HCT116 (cell line): ENCODE measurements at regions not wholly inside any gene's neighbourhood (a gene's known extent, or its start where the extent isn't known, plus 50 kb on each side); places are given as distances from the start of the nearest gene placed in this dataset.

Experiments used
- ATAC-seq: fragments of 200-7000 bp; cut with Tn5 transposase; 2 replicates; pipeline ENCODE4 v1.9.1; 2020; ENCODE audit warnings: mild to moderate bottlenecking, moderate library complexity
- BruUV-seq: library from RNA; stranded (reverse); fragments of 400-500 nt; replicated peaks from 2 replicates; lab custom pipeline; 2021; lab: Mats Ljungman, UMichigan
- CTCF ChIA-PET: fragments of 300-600 bp; sonication (Branson Sonifier 250); formaldehyde crosslinking; loops from one replicate; lab custom pipeline; 2021; ENCODE audit warnings: antibody characterized with exemption; lab: Charles Lee
- POLR2A ChIA-PET: fragments of 300-600, 350-600 bp; sonication (Branson Sonifier 250); formaldehyde crosslinking; loops from one replicate; lab custom pipeline; 2021; ENCODE audit warnings: antibody characterized with exemption; lab: Charles Lee
- RAD21 ChIA-PET, 2 experiments: fragments of 300-600 bp; sonication (Branson Sonifier 250); formaldehyde crosslinking; loops; one replicate each; lab custom pipeline; 2023; ENCODE audit warnings: low total read pairs in 2 of 2; ENCODE audit not compliant: uncharacterized antibody in 2 of 2, unreplicated experiment in 2 of 2, low non-redundant PET in 1 of 2; lab: Charles Lee
- DNase-seq: peaks from one replicate; pipeline ENCODE4 v3.0.0-alpha.2; 2010; ENCODE audit warnings: low read depth, low spot score
- H2AFZ ChIP-seq: fragments of 200-600 bp; shearing (Covaris generic), sonication (generic); 2 replicates; pipeline ENCODE4 v1.6.1; 2017; ENCODE audit warnings: low read depth, mixed run types, mixed read lengths, antibody characterized with exemption, low read length; ENCODE audit not compliant: poor library complexity, severe bottlenecking
- H3K27ac ChIP-seq: 2 replicates; pipeline ENCODE4 v1.5.1; 2012; ENCODE audit warnings: low read depth, low read length
- H3K27me3 ChIP-seq: fragments of 200-600 bp; sonication (generic); 2 replicates; pipeline ENCODE4 v1.6.1; 2016; ENCODE audit warnings: mixed run types, low read length, mixed read lengths; ENCODE audit not compliant: insufficient read depth
- H3K36me3 ChIP-seq, 2 experiments: fragments of 200-500 bp in 1 of 2; fragments of 200-600 bp in 1 of 2; sonication (Bioruptor generic) in 1 of 2; sonication (generic) in 1 of 2; 2 replicates each; pipeline versions ENCODE4 v1.5.1 to v1.6.1; 2014 to 2016; ENCODE audit warnings: low read length in 2 of 2, inconsistent platforms in 1 of 2, mixed read lengths in 1 of 2, mixed run types in 1 of 2; ENCODE audit not compliant: insufficient read depth in 2 of 2, control insufficient read depth in 1 of 2
- H3K4me1 ChIP-seq, 2 experiments: fragments of 200-600 bp in 1 of 2; sonication (generic) in 1 of 2; 2 replicates each; pipeline versions ENCODE4 v1.5.1 to v1.6.1; 2012 to 2017; ENCODE audit warnings: low read length in 2 of 2, inconsistent platforms in 1 of 2, mild to moderate bottlenecking in 1 of 2, mixed read lengths in 1 of 2, mixed run types in 1 of 2, moderate library complexity in 1 of 2; ENCODE audit not compliant: insufficient read depth in 2 of 2, control insufficient read depth in 1 of 2
- H3K4me2 ChIP-seq: fragments of 200-600 bp; sonication (generic); 2 replicates; pipeline ENCODE4 v1.6.1; 2017; ENCODE audit warnings: mixed run types, low read length, mixed read lengths
- H3K4me3 ChIP-seq, 2 experiments: fragments of 200-600 bp in 1 of 2; sonication (generic) in 1 of 2; replicated peaks in 1 of 2; 2 replicates each; pipeline ENCODE4 v1.5.1; 2011 to 2016; ENCODE audit warnings: low read length in 2 of 2, control low read depth in 1 of 2, low read depth in 1 of 2, mild to moderate bottlenecking in 1 of 2, mixed read lengths in 1 of 2, mixed run types in 1 of 2
- H3K79me2 ChIP-seq: fragments of 200-600 bp; sonication (generic); 2 replicates; pipeline ENCODE4 v1.6.1; 2017; ENCODE audit warnings: mild to moderate bottlenecking, mixed run types, low read length, moderate library complexity, mixed read lengths; ENCODE audit not compliant: insufficient read depth
- H3K9ac ChIP-seq: fragments of 200-600 bp; sonication (generic); 2 replicates; pipeline ENCODE4 v1.6.1; 2016; ENCODE audit warnings: low read length, mixed read lengths
- H3K9me2 ChIP-seq: fragments of 200-600 bp; sonication (generic), shearing (Covaris generic); 2 replicates; pipeline ENCODE4 v1.6.1; 2017; ENCODE audit warnings: mixed run types, mild to moderate bottlenecking, moderate library complexity; ENCODE audit not compliant: insufficient read depth
- H3K9me3 ChIP-seq, 2 experiments: fragments of 200-500 bp in 1 of 2; fragments of 200-600 bp in 1 of 2; sonication (Bioruptor generic) in 1 of 2; sonication (generic) in 1 of 2; 2 replicates each; pipeline ENCODE4 v1.6.1; 2014 to 2017; ENCODE audit warnings: low read length in 2 of 2, mixed read lengths in 2 of 2, inconsistent platforms in 1 of 2, low read depth in 1 of 2, mild to moderate bottlenecking in 1 of 2, mixed run types in 1 of 2, moderate library complexity in 1 of 2; ENCODE audit not compliant: control insufficient read depth in 1 of 2, insufficient read depth in 1 of 2
- H4K20me1 ChIP-seq: fragments of 200-600 bp; sonication (generic), shearing (Covaris generic); 2 replicates; pipeline ENCODE4 v1.6.1; 2017; ENCODE audit warnings: mixed run types, mild to moderate bottlenecking, moderate library complexity; ENCODE audit not compliant: insufficient read depth
- CBX3 ChIP-seq: IDR thresholded peaks from 2 replicates; pipeline ENCODE4 v1.6.1; 2012; ENCODE audit warnings: low read depth
- ELF1 ChIP-seq: IDR thresholded peaks from 2 replicates; pipeline ENCODE4 v1.6.1; 2012; ENCODE audit warnings: low read depth, borderline replicate concordance
- EZH2phosphoT487 ChIP-seq: fragments of 200-600 bp; IDR thresholded peaks from 2 replicates; pipeline ENCODE4 v1.6.1; 2018; ENCODE audit warnings: antibody characterized with exemption, borderline replicate concordance
- JUND ChIP-seq: IDR thresholded peaks from 2 replicates; pipeline ENCODE4 v1.6.1; 2012
- POLR2A ChIP-seq: IDR thresholded peaks from 2 replicates; pipeline ENCODE4 v1.7.0; 2011; ENCODE audit warnings: borderline replicate concordance; ENCODE audit not compliant: insufficient read depth, insufficient read length; ENCODE audit errors: extremely low read depth
- POLR2AphosphoS5 ChIP-seq: IDR thresholded peaks from 2 replicates; pipeline ENCODE4 v1.6.1; 2011; ENCODE audit warnings: mild to moderate bottlenecking, low read depth, low read length, moderate library complexity
- RAD21 ChIP-seq: IDR thresholded peaks from 2 replicates; pipeline ENCODE4 v1.6.1; 2012; ENCODE audit warnings: low read depth, mild to moderate bottlenecking
- SP1 ChIP-seq: IDR thresholded peaks from 2 replicates; pipeline ENCODE4 v1.6.1; 2012; ENCODE audit warnings: low read depth
- SRF ChIP-seq: IDR thresholded peaks from 2 replicates; pipeline ENCODE4 v1.6.1; 2012; ENCODE audit warnings: low read depth
- TCF7L2 ChIP-seq: IDR thresholded peaks from 2 replicates; pipeline ENCODE4 v1.7.0; 2011; ENCODE audit warnings: borderline replicate concordance, inconsistent platforms; ENCODE audit not compliant: insufficient read depth, insufficient read length; ENCODE audit errors: extremely low read depth
- ZFX ChIP-seq: fragments of 450-650 bp; IDR thresholded peaks from 2 replicates; pipeline ENCODE4 v1.6.1; 2017
- intact Hi-C: fragments of 100-400 bp; cut with micrococcal nuclease; formaldehyde crosslinking; loops from 2 replicates; pipeline ENCODE4 v1.10.0; 2022
- TF ChIP-seq, protein P1 (sequence below): IDR thresholded peaks from 2 replicates; pipeline ENCODE4 v1.6.1; 2011; ENCODE audit warnings: mild to moderate bottlenecking, low read length, moderate library complexity; ENCODE audit not compliant: insufficient replicate concordance; ENCODE audit errors: extremely low read depth
- TF ChIP-seq, protein P2 (sequence below): IDR thresholded peaks from 2 replicates; pipeline ENCODE4 v1.6.1; 2012

DNA sequence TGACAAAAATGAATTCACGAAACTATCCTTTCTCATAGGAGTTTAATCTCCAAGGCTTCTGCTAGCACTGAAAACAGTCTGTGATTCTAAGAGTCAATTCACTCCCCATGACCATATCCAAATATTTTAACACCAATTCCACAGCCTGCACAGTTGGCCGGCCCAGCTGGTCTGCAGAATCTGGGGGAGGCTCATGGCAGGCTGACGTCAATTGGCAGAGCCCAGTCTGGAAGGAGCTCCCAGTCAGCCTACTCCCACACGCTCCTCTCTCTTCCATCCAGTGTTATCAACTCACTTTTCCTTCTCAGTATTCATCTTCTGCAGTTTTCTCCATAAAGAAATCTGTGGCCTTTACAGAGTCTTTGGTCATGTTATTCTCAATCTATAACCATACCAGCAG is 111.0 kb downstream of the TBXT start:
- CTCF ChIA-PET, result no interaction called here
- Histone ChIP-seq H3K4me2 (no peak overlapping the region), H3K9ac (no peak overlapping the region), H3K36me3 (no peaks in the 10 kb centered on the region), H3K9me2 (no peaks in the 10 kb centered on the region), H4K20me1 (no peaks in the 10 kb centered on the region), H3K4me1 (no peaks in the 10 kb centered on the region), H3K79me2 (no peaks in the 10 kb centered on the region), H3K4me3 (no peak overlapping the region), H3K27me3 (no peaks in the 10 kb centered on the region), H2AFZ (no peak overlapping the region), H3K27ac (no peak overlapping the region), H3K9me3 (peaks cover 0 to 14% of the 10 kb centered on the region in 2 experiments; a peak in 1 of 4 replicates)
- RAD21 ChIA-PET, result no interaction called here
- DNase-seq (no peak), ATAC-seq (no peak)
- no peak for TF ChIP-seq JUND
- TF ChIP-seq SP1, result no peak
- no peak for TF ChIP-seq EZH2phosphoT487
- TF ChIP-seq ELF1, result no peak
- TF ChIP-seq POLR2A, result no peak
- no peak for TF ChIP-seq TCF7L2
- no peak for TF ChIP-seq RAD21
- TF ChIP-seq, protein P1, sequence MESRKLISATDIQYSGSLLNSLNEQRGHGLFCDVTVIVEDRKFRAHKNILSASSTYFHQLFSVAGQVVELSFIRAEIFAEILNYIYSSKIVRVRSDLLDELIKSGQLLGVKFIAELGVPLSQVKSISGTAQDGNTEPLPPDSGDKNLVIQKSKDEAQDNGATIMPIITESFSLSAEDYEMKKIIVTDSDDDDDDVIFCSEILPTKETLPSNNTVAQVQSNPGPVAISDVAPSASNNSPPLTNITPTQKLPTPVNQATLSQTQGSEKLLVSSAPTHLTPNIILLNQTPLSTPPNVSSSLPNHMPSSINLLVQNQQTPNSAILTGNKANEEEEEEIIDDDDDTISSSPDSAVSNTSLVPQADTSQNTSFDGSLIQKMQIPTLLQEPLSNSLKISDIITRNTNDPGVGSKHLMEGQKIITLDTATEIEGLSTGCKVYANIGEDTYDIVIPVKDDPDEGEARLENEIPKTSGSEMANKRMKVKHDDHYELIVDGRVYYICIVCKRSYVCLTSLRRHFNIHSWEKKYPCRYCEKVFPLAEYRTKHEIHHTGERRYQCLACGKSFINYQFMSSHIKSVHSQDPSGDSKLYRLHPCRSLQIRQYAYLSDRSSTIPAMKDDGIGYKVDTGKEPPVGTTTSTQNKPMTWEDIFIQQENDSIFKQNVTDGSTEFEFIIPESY, result no peak
- no TSS peak for BruUV-seq
- intact Hi-C loops, result no loop called here
- POLR2A ChIA-PET, result no interaction called here

DNA sequence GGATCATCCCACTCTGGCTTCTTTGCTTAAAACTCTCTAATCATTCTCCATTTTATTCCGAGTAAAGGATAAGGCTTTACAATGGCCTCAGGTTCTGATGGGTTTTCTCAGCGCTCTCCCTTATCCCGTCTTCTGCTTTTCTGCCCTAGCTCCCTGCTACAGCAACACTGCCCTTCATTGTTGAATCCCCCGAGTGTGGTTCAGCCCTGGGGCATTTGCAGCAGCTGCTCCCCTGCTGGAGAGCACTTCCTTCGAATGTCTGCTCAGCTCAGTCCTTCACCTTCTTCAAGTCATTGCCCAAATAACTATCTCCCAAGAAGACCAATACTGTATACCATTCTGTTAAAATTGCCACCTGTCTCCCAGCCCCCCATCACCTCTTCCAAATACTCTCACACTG is 111.8 kb downstream of the TBXT start:
- no peaks in the 10 kb centered on the region for H3K4me1 ChIP-seq
- ATAC-seq (no peak), DNase-seq (no peak)
- ChIA-PET RAD21 (no interaction called here), CTCF (no interaction called here), POLR2A (no interaction called here)
- H3K4me3 ChIP-seq, result no peak overlapping the region
- peaks cover 0 to 14% of the 10 kb centered on the region in 2 experiments; a peak in 1 of 4 replicates for H3K9me3 ChIP-seq
- H3K9me2 ChIP-seq, result no peaks in the 10 kb centered on the region
- no peak overlapping the region for H3K9ac ChIP-seq
- no peaks in the 10 kb centered on the region for H4K20me1 ChIP-seq
- BruUV-seq, result no TSS peak
- H3K36me3 ChIP-seq, result no peaks in the 10 kb centered on the region
- no peak overlapping the region for H2AFZ ChIP-seq
- H3K27me3 ChIP-seq, result no peaks in the 10 kb centered on the region
- intact Hi-C loops, result no loop called here
- H3K4me2 ChIP-seq, result no peak overlapping the region
- H3K79me2 ChIP-seq, result no peaks in the 10 kb centered on the region
- H3K27ac ChIP-seq, result no peak overlapping the region
- TF ChIP-seq, protein P1, result no peak
- TF ChIP-seq CBX3, result no peak
- TF ChIP-seq SP1, result no peak
- TF ChIP-seq, protein P2, sequence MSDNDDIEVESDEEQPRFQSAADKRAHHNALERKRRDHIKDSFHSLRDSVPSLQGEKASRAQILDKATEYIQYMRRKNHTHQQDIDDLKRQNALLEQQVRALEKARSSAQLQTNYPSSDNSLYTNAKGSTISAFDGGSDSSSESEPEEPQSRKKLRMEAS, result no peak
- TF ChIP-seq SRF, result no peak
- TF ChIP-seq POLR2AphosphoS5, result no peak
- no peak for TF ChIP-seq JUND
- TF ChIP-seq POLR2A, result no peak
- TF ChIP-seq ZFX, result no peak
